ENCODE measurements at regions not wholly inside any gene's neighbourhood (a gene's known extent, or its start where the extent isn't known, plus 50 kb on each side); places are given as distances from the start of the nearest gene placed in this dataset.
"Not testable (repeated sequence)": the region's sequence is repeated elsewhere in the genome, so short reads cannot be mapped to it uniquely, and the experiment has no call there.

DNA sequence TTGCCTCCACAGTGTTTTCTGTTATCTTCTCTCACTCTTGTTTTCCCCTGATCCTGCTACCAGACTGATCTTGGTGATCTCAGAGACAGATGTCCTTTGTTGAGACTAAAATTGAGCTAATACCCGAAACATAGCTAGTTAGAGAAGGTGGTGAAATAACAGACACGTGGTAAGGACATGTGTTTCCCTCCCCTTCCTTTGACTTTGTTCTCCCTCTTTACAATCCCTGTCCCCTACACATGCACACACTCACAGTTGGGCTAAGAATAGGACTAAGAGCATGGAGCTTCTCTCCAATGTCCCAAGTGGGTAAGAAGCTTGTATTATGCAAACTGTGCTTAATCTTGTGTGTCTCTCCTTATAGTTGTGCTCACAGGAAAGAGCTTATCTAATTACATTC, 1603.0 kb upstream of the C9orf72 start:
- intact Hi-C loops (cut with DNase I): no loop called here
- H3K27ac ChIP-seq: no peak overlapping the region
- H3K36me3 ChIP-seq: no peaks in the 10 kb centered on the region
- DNase-seq: no peak
- H3K4me3 ChIP-seq (replicated peaks in 1 of 3): no peak overlapping the region
- no peaks in the 10 kb centered on the region for H3K9me3 ChIP-seq
- H3K27me3 ChIP-seq: no peaks in the 10 kb centered on the region
- 52 to 53% methylated on average over 2 of the region's 2 CpGs for WGBS, 2 donors
- no peaks in the 10 kb centered on the region for H3K4me1 ChIP-seq
- TF ChIP-seq, protein P1, sequence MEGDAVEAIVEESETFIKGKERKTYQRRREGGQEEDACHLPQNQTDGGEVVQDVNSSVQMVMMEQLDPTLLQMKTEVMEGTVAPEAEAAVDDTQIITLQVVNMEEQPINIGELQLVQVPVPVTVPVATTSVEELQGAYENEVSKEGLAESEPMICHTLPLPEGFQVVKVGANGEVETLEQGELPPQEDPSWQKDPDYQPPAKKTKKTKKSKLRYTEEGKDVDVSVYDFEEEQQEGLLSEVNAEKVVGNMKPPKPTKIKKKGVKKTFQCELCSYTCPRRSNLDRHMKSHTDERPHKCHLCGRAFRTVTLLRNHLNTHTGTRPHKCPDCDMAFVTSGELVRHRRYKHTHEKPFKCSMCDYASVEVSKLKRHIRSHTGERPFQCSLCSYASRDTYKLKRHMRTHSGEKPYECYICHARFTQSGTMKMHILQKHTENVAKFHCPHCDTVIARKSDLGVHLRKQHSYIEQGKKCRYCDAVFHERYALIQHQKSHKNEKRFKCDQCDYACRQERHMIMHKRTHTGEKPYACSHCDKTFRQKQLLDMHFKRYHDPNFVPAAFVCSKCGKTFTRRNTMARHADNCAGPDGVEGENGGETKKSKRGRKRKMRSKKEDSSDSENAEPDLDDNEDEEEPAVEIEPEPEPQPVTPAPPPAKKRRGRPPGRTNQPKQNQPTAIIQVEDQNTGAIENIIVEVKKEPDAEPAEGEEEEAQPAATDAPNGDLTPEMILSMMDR (IDR thresholded peaks at IDR 0.05): no peak
- TF ChIP-seq POLR2A (IDR thresholded peaks at IDR 0.05): no peak

DNA sequence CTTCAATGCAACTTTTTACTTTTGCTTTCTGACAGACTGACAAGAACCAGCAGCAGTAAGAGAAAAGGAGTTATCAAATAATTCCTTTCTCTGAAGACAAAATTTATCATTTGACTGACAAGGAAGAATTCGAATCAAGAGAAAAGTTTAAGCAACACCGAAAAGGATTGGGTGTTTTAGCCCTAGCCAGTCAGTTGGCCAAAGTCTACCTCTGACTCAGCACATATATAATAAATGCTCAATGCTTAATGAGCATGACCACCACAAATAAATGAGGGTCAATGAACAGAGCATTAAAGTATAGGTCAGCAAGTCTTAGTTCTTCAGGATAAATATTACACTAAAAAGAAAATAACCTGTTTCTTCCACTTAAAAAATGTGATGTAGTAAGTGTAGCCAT, 1603.5 kb upstream of the C9orf72 start:
- no peaks in the 10 kb centered on the region for H3K9me3 ChIP-seq
- no peak overlapping the region for H3K27ac ChIP-seq
- H3K27me3 ChIP-seq: no peaks in the 10 kb centered on the region
- 82% methylated on average over 2 of the region's 2 CpGs for WGBS, 2 donors
- TF ChIP-seq, protein P1 (IDR thresholded peaks at IDR 0.05): no peak
- TF ChIP-seq POLR2A (IDR thresholded peaks at IDR 0.05): no peak
- DNase-seq: no peak
- H3K36me3 ChIP-seq: no peaks in the 10 kb centered on the region
- intact Hi-C loops (cut with DNase I): no loop called here
- H3K4me1 ChIP-seq: no peaks in the 10 kb centered on the region
- no peak overlapping the region for H3K4me3 ChIP-seq (replicated peaks in 1 of 3)

DNA sequence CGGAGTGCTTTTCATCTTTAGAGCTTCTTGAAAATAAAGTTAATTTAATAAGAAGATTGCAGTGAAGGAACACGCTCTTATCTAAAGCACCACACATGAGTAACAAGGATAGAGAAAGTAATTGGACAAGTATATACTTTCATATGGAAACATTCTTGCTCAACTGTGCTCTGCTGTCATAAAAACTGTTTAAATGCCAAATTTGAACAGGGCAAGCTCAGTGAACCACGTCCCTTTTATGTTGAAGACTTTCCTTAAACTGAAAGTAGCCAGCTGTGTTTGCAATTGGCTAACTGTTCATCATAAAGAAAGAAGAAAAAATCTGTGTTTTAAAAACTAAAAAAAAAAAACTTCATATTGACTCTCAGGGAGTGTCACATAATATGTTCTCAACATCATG, 1610.7 kb upstream of the C9orf72 start:
- no peak for TF ChIP-seq POLR2A (IDR thresholded peaks at IDR 0.05)
- TF ChIP-seq, protein P1 (IDR thresholded peaks at IDR 0.05): no peak
- Histone ChIP-seq H3K9me3 (no peaks in the 10 kb centered on the region), H3K36me3 (no peaks in the 10 kb centered on the region), H3K4me1 (no peaks in the 10 kb centered on the region), H3K27me3 (no peaks in the 10 kb centered on the region), H3K4me3 (replicated peaks in 1 of 3) (no peak overlapping the region), H3K27ac (no peak overlapping the region)
- no peak for DNase-seq
- WGBS, 2 donors: 36 to 41% methylated on average over 3 of the region's 3 CpGs
- intact Hi-C loops (cut with DNase I): no loop called here

DNA sequence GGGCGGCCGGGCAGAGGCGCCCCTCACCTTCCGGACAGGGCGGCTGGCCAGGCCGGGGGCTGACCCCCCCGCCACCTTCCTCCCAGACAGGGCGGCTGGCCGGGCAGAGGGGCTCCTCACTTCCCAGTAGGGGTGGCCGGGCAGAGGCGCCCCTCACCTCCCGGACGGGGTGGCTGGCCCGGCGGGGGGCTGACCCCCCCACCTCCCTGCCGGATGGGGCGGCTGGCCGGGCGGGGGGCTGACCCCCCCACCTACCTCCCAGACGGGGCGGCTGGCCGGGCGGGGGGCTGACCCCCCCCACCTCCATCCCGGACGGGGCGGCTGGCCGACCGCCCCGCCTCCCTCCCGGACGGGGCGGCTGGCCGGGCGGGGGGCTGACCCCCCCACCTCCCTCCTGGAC, 1615.5 kb upstream of the C9orf72 start:
- DNase-seq; H3K4me3 ChIP-seq (replicated peaks in 1 of 3); intact Hi-C loops (cut with DNase I); H3K27ac ChIP-seq; H3K36me3 ChIP-seq; H3K27me3 ChIP-seq; H3K9me3 ChIP-seq; H3K4me1 ChIP-seq: not testable (repeated sequence)
- WGBS, 2 donors: 100% methylated on average over 2 of the region's 34 CpGs; no CpG with 5 or more reads in 1 of the 2 donors

DNA sequence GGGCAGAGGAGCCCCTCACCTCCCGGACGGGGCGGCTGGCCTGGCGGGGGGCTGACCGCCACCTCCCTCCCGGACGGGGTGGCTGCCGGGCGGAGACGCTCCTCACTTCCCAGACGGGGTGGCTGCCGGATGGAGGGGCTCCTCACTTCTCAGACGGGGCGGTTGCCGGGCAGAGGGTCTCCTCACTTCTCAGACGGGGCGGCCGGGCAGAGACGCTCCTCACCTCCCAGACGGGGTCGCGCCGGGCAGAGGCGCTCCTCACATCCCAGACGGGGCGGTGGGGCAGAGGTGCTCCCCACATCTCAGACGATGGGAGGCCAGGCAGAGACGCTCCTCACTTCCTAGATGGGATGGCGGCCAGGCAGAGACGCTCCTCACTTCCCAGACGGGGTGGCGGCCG, 1615.9 kb upstream of the C9orf72 start:
- intact Hi-C loops (cut with DNase I); DNase-seq; H3K27ac ChIP-seq; H3K36me3 ChIP-seq; H3K9me3 ChIP-seq; H3K4me1 ChIP-seq; H3K27me3 ChIP-seq; H3K4me3 ChIP-seq (replicated peaks in 1 of 3): not testable (repeated sequence)
- WGBS, 2 donors: 96 to 98% methylated on average over 8 to 10 of the region's 33 CpGs

DNA sequence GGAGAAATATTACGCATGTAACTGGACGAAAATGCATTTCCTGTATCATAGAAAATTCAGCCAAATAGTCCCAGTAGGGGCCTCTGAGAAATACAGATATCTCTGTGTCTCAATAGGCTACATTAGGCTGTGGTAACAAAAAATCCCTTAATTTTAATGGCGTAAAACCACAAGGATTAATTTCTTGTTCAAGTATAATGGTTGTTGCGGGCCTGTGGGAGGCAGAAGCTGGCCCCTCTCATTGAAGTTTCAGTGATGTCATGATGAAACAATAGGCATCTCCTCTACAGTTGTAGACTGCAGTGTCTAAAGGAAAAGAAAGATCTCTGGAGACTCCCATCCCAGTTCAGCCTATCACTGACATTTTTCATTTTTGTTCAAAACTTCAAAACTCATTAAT, 1625.6 kb upstream of the C9orf72 start:
- no peak overlapping the region for H3K27ac ChIP-seq
- no peaks in the 10 kb centered on the region for H3K27me3 ChIP-seq
- WGBS, 2 donors: 68 to 86% methylated on average over 4 of the region's 4 CpGs
- H3K4me1 ChIP-seq: peaks cover 0 to 5% of the 10 kb centered on the region in 2 donors
- no peak for DNase-seq
- TF ChIP-seq POLR2A (IDR thresholded peaks at IDR 0.05): no peak
- TF ChIP-seq, protein P1 (IDR thresholded peaks at IDR 0.05): no peak
- no peaks in the 10 kb centered on the region for H3K36me3 ChIP-seq
- H3K4me3 ChIP-seq (replicated peaks in 1 of 3): no peak overlapping the region
- intact Hi-C loops (cut with DNase I): no loop called here
- H3K9me3 ChIP-seq: no peaks in the 10 kb centered on the region

All from thyroid gland (tissue), 4 donors.